Endothelial cell of umbilical vein (primary cell): ENCODE measurements at regions not wholly inside any gene's neighbourhood (a gene's known extent, or its start where the extent isn't known, plus 50 kb on each side); places are given as distances from the start of the nearest gene placed in this dataset.
"Not testable (repeated sequence)": the region's sequence is repeated elsewhere in the genome, so short reads cannot be mapped to it uniquely, and the experiment has no call there.

Source experiments
- CTCF ChIP-seq, 2 donors: IDR thresholded peaks; 1 replicate in 1 of 2; 2 replicates in 1 of 2; pipeline ENCODE4 v1.5.1; 2011; ENCODE audit warnings: low read length in 2 of 2, mild to moderate bottlenecking in 2 of 2, moderate library complexity in 2 of 2, control low read depth in 1 of 2, inconsistent platforms in 1 of 2, low read depth in 1 of 2; ENCODE audit not compliant: insufficient read depth in 1 of 2; ENCODE audit errors: extremely low read depth in 1 of 2
- EZH2 ChIP-seq: IDR thresholded peaks from 2 replicates; pipeline ENCODE4 v1.6.1; 2012; ENCODE audit warnings: borderline replicate concordance, low read depth, mild to moderate bottlenecking, moderate library complexity, low read length, inconsistent platforms; ENCODE audit not compliant: severe bottlenecking
- MAX ChIP-seq: IDR thresholded peaks from 2 replicates; pipeline ENCODE4 v1.6.1; 2011; ENCODE audit not compliant: insufficient read depth, insufficient read length
- POLR2A ChIP-seq: IDR thresholded peaks from 2 replicates; pipeline ENCODE4 v1.6.1; 2012; ENCODE audit warnings: low read depth, mild to moderate bottlenecking, control low read depth, low read length
- POLR2AphosphoS5 ChIP-seq: IDR thresholded peaks from 2 replicates; pipeline ENCODE4 v1.6.1; 2012; ENCODE audit warnings: low read depth, mild to moderate bottlenecking, control low read depth, low read length, moderate library complexity; ENCODE audit not compliant: insufficient read depth

- TF ChIP-seq POLR2AphosphoS5; POLR2A; CTCF (IDR thresholded peaks at IDR 0.05; ENCODE audit: extremely low read depth in 1 of 2, insufficient read depth in 1 of 2, low read depth in 1 of 2, low read length in 2 of 2); MAX; EZH2: not testable (repeated sequence)
These were observed 124.1 kb upstream of the NT5E start for GRCh38 chr6:85325811-85326210.
